SK-N-SH treated with all-trans-retinoic acid at 6 μM for 48 hours (cell line): ENCODE measurements at regions not wholly inside any gene's neighbourhood (a gene's known extent, or its start where the extent isn't known, plus 50 kb on each side); places are given as distances from the start of the nearest gene placed in this dataset.

Experiments used
- ARNTL ChIP-seq: fragments of 450-650 bp; formaldehyde crosslinking; IDR thresholded peaks from 2 replicates; pipeline ENCODE4 v1.5.0; 2020; ENCODE audit warnings: low read depth, mild to moderate bottlenecking, moderate library complexity, borderline replicate concordance
- PPARA ChIP-seq: fragments of 250-450 bp; sonication (Bioruptor Pico); IDR thresholded peaks from 2 replicates; pipeline ENCODE4 v1.5.0; 2020; ENCODE audit warnings: mild to moderate bottlenecking, borderline replicate concordance
- ZNF565 ChIP-seq: fragments of 450-650 bp; formaldehyde crosslinking; conservative IDR thresholded peaks from 2 replicates; pipeline ENCODE4 v1.5.0; 2020; ENCODE audit warnings: low read depth, mild to moderate bottlenecking, moderate library complexity
- ZNF8 ChIP-seq: fragments of 450-650 bp; formaldehyde crosslinking; IDR thresholded peaks from 2 replicates; pipeline ENCODE4 v1.5.0; 2020; ENCODE audit warnings: mild to moderate bottlenecking, moderate library complexity
- TF ChIP-seq, protein P1 (sequence below): fragments of 250-450 bp; sonication (Bioruptor Pico); IDR thresholded peaks from 2 replicates; pipeline ENCODE4 v1.8.0; 2020; ENCODE audit warnings: mild to moderate bottlenecking, moderate library complexity, borderline replicate concordance

GRCh38 chrX:45747905-45748304, 547.2 kb upstream of the DIPK2B start:
- TF ChIP-seq ZNF8 (CRISPR knock-in tag) = no peak
- TF ChIP-seq, protein P1, sequence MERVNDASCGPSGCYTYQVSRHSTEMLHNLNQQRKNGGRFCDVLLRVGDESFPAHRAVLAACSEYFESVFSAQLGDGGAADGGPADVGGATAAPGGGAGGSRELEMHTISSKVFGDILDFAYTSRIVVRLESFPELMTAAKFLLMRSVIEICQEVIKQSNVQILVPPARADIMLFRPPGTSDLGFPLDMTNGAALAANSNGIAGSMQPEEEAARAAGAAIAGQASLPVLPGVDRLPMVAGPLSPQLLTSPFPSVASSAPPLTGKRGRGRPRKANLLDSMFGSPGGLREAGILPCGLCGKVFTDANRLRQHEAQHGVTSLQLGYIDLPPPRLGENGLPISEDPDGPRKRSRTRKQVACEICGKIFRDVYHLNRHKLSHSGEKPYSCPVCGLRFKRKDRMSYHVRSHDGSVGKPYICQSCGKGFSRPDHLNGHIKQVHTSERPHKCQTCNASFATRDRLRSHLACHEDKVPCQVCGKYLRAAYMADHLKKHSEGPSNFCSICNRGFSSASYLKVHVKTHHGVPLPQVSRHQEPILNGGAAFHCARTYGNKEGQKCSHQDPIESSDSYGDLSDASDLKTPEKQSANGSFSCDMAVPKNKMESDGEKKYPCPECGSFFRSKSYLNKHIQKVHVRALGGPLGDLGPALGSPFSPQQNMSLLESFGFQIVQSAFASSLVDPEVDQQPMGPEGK (CRISPR knock-in tag) = no peak
- TF ChIP-seq PPARA = no peak
- TF ChIP-seq ARNTL (CRISPR knock-in tag) = no peak
- no peak for TF ChIP-seq ZNF565 (CRISPR knock-in tag)
